BLaER1 (cell line): ENCODE measurements at regions not wholly inside any gene's neighbourhood (a gene's known extent, or its start where the extent isn't known, plus 50 kb on each side); places are given as distances from the start of the nearest gene placed in this dataset.
"Not testable (repeated sequence)": the region's sequence is repeated elsewhere in the genome, so short reads cannot be mapped to it uniquely, and the experiment has no call there.

ENCODE experiments used
- H3K27ac ChIP-seq: shearing (Covaris generic); formaldehyde crosslinking; 2 replicates; pipeline ENCODE4 v1.8.1; 2022
- H3K27me3 ChIP-seq: shearing (Covaris generic); formaldehyde crosslinking; 2 replicates; pipeline ENCODE4 v1.8.1; 2022
- H3K36me3 ChIP-seq: shearing (Covaris generic); formaldehyde crosslinking; 2 replicates; pipeline ENCODE4 v1.8.1; 2022
- H3K4me1 ChIP-seq: shearing (Covaris generic); formaldehyde crosslinking; 2 replicates; pipeline ENCODE4 v1.8.1; 2022
- H3K4me2 ChIP-seq: shearing (Covaris generic); formaldehyde crosslinking; 2 replicates; pipeline ENCODE4 v1.8.1; 2022
- H3K4me3 ChIP-seq: shearing (Covaris generic); formaldehyde crosslinking; 2 replicates; pipeline ENCODE4 v1.8.1; 2022
- H3K9ac ChIP-seq: shearing (Covaris generic); formaldehyde crosslinking; 2 replicates; pipeline ENCODE4 v1.8.1; 2022
- H3K9me3 ChIP-seq: shearing (Covaris generic); formaldehyde crosslinking; 2 replicates; pipeline ENCODE4 v1.8.1; 2022
- H4K20me1 ChIP-seq: shearing (Covaris generic); formaldehyde crosslinking; 2 replicates; pipeline ENCODE4 v1.8.1; 2022
- Cebpa-rat ChIP-seq: shearing (Covaris generic); IDR thresholded peaks from 2 replicates; pipeline ENCODE4 v1.8.1; 2022

DNA sequence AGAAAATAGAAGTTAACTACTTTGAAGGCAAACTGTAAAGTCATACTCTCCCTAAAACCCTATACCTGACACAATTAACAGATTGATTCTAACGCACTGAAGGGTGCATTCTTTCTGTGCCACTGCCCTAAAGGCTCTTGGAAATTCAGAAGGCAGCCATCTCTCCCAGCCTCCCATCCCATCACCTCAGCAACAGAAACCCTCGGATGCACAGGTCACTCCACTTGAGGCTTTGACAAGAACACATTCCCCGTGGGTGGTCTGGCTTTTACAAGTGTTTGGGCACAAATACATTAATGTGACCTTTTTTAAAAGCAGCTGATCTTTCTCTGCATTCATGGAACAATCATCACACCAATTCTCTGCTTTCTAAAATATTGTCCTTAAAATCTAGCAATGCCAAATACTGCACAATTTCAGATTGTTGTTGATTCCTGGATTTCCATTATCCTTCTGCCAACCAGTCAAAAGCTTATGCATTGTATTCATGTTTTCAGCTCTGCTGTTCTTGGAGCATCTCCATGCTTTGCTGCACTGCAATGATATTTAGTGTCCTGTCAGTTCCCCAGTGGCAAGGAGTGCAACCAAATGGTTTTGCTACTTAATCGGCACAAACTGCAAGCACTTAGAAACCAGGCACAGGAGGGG, 175.6 kb downstream of the TMEM161B start:
- Histone ChIP-seq H3K9ac (no peak overlapping the region), H3K36me3 (no peaks in the 10 kb centered on the region), H3K4me2 (no peak overlapping the region), H3K9me3 (no peaks in the 10 kb centered on the region), H3K27ac (no peak overlapping the region), H3K4me1 (peaks cover 6% of the 10 kb centered on the region; the same call in 1 of the 2 replicates), H3K4me3 (no peak overlapping the region), H3K27me3 (no peaks in the 10 kb centered on the region), H4K20me1 (no peaks in the 10 kb centered on the region)
- no peak for TF ChIP-seq Cebpa-rat

DNA sequence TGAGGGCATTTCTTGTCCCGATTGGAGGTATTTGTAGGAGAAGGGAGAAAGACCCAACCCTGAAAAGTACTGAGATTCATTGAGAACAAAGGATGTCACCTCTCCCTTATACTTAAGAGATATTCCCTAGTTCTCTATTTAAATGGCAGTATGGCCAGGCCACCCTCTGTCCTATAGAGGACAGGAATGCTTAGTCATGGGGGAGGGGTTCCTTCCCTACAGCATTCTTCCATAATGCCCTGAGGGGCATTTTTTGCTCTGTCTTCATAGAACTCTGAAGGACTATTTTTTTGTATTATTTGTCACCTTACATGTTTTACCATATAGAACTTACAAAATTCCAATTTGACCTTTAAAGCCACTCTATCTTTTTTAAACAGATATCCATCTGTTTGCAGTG, 176.3 kb downstream of the TMEM161B start:
- H3K4me3 ChIP-seq, result no peak overlapping the region
- H3K9ac ChIP-seq, result no peak overlapping the region
- H3K27ac ChIP-seq, result no peak overlapping the region
- H3K36me3 ChIP-seq, result no peaks in the 10 kb centered on the region
- peaks cover 6% of the 10 kb centered on the region; the same call in 1 of the 2 replicates for H3K4me1 ChIP-seq
- TF ChIP-seq Cebpa-rat, result no peak
- H3K27me3 ChIP-seq, result no peaks in the 10 kb centered on the region
- H4K20me1 ChIP-seq, result no peaks in the 10 kb centered on the region
- H3K4me2 ChIP-seq, result no peak overlapping the region
- no peaks in the 10 kb centered on the region for H3K9me3 ChIP-seq

DNA sequence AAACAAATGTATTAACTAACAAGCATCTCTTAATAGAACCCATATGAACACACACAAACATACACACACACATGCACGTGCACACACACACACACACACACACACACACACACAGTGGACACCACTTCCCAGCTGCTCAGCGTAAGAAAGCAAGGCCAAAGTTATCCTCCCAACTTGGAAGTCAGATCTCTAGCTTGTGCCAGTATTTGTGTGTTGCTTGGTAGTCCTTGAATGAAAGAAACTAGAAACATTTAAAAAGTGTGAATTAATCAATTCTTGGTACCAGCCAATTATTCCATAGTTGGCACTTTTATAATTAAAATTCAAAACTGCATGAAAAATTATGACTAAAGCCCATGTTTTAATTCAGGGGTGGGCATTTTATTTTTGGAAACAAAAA, 178.1 kb downstream of the TMEM161B start:
- no peak for TF ChIP-seq Cebpa-rat
- Histone ChIP-seq H3K4me3 (no peak overlapping the region), H3K27ac (no peak overlapping the region), H4K20me1 (no peaks in the 10 kb centered on the region), H3K36me3 (no peaks in the 10 kb centered on the region), H3K4me2 (no peak overlapping the region), H3K27me3 (no peaks in the 10 kb centered on the region), H3K4me1 (peaks cover 2% of the 10 kb centered on the region; the same call in 1 of the 2 replicates), H3K9me3 (no peaks in the 10 kb centered on the region), H3K9ac (no peak overlapping the region)

DNA sequence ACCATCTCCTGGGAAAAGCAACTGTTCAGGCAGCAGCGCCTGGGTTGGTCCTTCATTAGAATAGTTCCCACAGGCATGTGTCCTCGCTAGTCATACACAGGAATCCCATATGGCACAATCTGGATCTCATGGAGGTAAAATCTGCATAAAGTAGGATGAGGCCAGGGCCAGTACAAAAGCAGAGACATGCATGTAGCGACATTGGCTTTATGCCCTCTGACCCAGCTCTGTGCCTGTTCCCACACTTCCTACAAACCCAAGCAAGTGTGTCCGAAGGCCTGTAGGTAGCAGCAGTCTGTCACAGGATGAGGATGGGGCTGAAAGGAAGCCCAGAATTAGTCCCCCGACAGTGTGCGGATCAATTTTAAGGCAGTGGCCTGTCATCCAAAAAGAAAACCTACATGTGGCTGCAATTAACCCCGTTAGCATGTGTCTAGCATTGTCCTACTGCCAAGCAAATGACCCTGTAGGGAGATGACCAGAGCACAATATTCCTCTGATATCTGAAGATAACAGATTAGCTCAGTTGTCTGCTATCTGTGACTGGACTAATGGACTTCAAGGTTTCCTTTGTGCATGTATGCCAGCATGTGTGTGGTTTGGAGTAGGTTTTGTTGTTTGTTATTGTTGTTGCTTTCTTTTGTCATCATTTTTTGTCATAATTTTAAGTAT, 178.8 kb downstream of the TMEM161B start:
- H3K9ac ChIP-seq, result no peak overlapping the region
- no peaks in the 10 kb centered on the region for H3K9me3 ChIP-seq
- H3K4me1 ChIP-seq, result no peaks in the 10 kb centered on the region
- H3K4me2 ChIP-seq, result no peak overlapping the region
- no peak overlapping the region for H3K4me3 ChIP-seq
- no peak for TF ChIP-seq Cebpa-rat
- H4K20me1 ChIP-seq, result no peaks in the 10 kb centered on the region
- H3K27me3 ChIP-seq, result no peaks in the 10 kb centered on the region
- no peak overlapping the region for H3K27ac ChIP-seq
- no peaks in the 10 kb centered on the region for H3K36me3 ChIP-seq

DNA sequence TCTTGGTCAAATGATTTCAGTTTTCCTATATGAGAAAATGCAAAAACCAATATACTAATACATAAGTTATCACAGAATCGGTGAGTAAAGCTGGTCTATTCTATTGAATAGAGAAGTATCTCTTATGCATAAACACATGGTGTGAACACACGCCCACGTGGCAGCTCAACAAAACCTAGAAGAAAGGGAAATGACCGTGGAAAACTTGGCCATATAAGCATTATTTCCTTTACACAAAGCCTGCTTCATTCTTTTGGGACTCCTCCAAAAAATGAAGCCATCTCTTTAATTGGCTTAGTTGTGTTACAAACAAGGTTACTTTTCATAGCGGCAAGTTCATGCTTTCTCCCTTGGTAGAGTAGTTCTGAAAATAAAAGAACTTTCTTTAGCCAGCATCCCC, 183.2 kb downstream of the TMEM161B start:
- H3K27me3 ChIP-seq, result no peaks in the 10 kb centered on the region
- H3K4me1 ChIP-seq, result no peaks in the 10 kb centered on the region
- no peaks in the 10 kb centered on the region for H3K9me3 ChIP-seq
- TF ChIP-seq Cebpa-rat, result no peak
- H3K27ac ChIP-seq, result no peak overlapping the region
- H3K4me3 ChIP-seq, result no peak overlapping the region
- no peak overlapping the region for H3K4me2 ChIP-seq
- H4K20me1 ChIP-seq, result no peaks in the 10 kb centered on the region
- no peak overlapping the region for H3K9ac ChIP-seq
- no peaks in the 10 kb centered on the region for H3K36me3 ChIP-seq

DNA sequence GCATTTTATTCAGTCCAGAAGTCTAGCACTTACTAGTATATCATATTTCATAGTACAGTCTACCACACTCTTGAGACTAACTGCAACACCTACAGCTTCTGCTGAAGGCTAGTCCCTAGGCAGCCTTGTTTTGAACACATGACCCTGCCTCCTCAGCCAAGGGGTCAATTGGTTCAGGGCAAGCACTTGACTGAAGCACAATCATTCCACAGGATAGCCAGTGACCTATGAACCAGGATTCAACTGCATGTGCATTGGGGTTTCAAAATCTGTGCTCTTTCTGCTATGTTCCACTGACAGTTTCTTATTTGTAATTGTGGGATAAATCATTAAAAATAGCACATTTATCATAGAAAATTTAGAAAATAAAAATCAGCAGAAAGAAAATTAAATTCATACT, 186.8 kb downstream of the TMEM161B start:
- H3K4me3 ChIP-seq, result no peak overlapping the region
- TF ChIP-seq Cebpa-rat, result no peak
- H3K4me1 ChIP-seq, result no peaks in the 10 kb centered on the region
- H3K4me2 ChIP-seq, result no peak overlapping the region
- H3K27me3 ChIP-seq, result no peaks in the 10 kb centered on the region
- no peaks in the 10 kb centered on the region for H4K20me1 ChIP-seq
- H3K27ac ChIP-seq, result no peak overlapping the region
- H3K9ac ChIP-seq, result no peak overlapping the region
- no peaks in the 10 kb centered on the region for H3K9me3 ChIP-seq
- H3K36me3 ChIP-seq, result no peaks in the 10 kb centered on the region

DNA sequence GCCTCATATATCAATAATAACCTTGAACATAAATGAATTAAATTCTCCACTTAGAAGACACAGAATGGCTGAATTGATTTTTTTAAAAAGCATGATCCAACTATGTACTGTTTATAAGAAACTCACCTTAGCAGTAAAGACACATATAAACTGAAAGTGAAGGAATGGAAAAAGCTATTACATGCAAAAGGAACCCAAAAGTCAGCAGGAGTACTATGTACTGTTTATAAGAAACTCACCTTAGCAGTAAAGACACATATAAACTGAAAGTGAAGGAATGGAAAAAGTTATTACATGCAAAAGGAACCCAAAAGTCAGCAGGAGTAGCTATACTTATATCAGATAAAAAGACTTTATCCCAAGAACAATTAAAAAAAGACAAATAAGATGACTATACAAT, 204.8 kb downstream of the TMEM161B start:
- H3K27me3 ChIP-seq, result no peaks in the 10 kb centered on the region
- no peak overlapping the region for H3K4me2 ChIP-seq
- no peaks in the 10 kb centered on the region for H3K9me3 ChIP-seq
- H3K36me3 ChIP-seq, result no peaks in the 10 kb centered on the region
- TF ChIP-seq Cebpa-rat, result no peak
- no peak overlapping the region for H3K4me3 ChIP-seq
- H3K4me1 ChIP-seq, result no peaks in the 10 kb centered on the region
- H3K9ac ChIP-seq, result no peak overlapping the region
- no peak overlapping the region for H3K27ac ChIP-seq
- H4K20me1 ChIP-seq, result no peaks in the 10 kb centered on the region

DNA sequence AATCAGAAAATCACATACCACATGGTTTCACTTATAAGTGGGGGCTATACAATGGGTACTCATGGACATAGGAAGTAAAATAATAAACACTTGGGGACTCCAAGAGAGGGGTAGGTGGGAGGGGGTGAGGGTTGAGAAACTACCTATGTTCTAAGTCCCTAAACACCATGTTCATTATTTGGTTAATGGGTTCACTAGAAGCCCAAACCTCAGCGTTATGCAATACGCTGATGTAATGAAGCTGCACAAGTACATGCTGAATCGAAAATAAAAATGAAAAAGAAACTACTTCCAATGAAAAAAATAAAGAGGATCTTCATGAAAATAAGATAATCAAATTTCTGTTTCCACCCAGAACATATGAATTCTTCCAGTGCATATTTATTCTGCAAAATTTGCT, 208.5 kb downstream of the TMEM161B start:
- no peaks in the 10 kb centered on the region for H4K20me1 ChIP-seq
- no peak overlapping the region for H3K9ac ChIP-seq
- TF ChIP-seq Cebpa-rat, result no peak
- no peak overlapping the region for H3K4me2 ChIP-seq
- no peaks in the 10 kb centered on the region for H3K27me3 ChIP-seq
- no peaks in the 10 kb centered on the region for H3K36me3 ChIP-seq
- H3K4me3 ChIP-seq, result no peak overlapping the region
- no peaks in the 10 kb centered on the region for H3K9me3 ChIP-seq
- H3K4me1 ChIP-seq, result no peaks in the 10 kb centered on the region
- H3K27ac ChIP-seq, result no peak overlapping the region

DNA sequence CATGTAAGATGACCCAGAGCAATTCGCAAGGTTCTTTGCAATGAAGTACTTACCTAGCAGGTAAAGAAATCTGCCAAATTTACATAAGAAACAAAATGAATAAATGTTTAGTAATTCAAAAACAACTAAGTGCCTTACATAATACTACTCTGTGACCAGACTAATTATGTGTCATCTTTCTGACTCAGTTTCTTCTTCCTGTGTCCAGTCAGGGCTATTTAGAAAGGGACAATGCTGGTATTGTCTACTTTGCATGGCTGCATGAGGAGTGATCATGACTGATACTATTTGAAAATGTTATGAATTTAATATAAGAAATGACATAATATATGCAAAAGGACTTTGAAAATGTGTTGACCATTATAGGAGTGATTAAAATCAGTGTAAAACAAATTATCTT, 210.0 kb downstream of the TMEM161B start:
- Histone ChIP-seq H3K27me3 (no peaks in the 10 kb centered on the region), H3K4me2 (no peak overlapping the region), H3K36me3 (no peaks in the 10 kb centered on the region), H3K27ac (no peak overlapping the region), H3K9me3 (no peaks in the 10 kb centered on the region), H3K4me3 (no peak overlapping the region), H4K20me1 (no peaks in the 10 kb centered on the region), H3K9ac (no peak overlapping the region), H3K4me1 (no peaks in the 10 kb centered on the region)
- no peak for TF ChIP-seq Cebpa-rat

DNA sequence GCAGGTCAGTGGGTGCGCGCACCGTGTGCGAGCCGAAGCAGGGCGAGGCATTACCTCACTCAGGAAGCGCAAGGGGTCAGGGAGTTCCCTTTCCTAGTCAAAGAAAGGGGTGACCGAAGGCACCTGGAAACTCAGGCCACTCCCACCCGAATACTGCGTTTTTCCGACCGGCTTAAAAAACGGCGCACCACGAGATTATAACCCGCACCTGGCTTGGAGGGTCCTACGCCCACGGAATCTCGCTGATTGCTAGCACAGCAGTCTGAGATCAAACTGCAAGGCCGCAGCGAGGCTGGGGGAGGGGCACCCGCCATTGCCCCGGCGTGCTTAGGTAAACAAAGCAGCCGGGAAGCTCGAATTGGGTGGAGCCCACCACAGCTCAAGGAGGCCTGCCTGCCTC, 216.2 kb downstream of the TMEM161B start:
- H3K36me3 ChIP-seq, H3K4me3 ChIP-seq, H3K9ac ChIP-seq, H3K27me3 ChIP-seq, H3K4me1 ChIP-seq, H3K4me2 ChIP-seq, H3K27ac ChIP-seq, H3K9me3 ChIP-seq, H4K20me1 ChIP-seq: not testable (repeated sequence)
